IMR-90 (cell line): ENCODE measurements at regions not wholly inside any gene's neighbourhood (a gene's known extent, or its start where the extent isn't known, plus 50 kb on each side); places are given as distances from the start of the nearest gene placed in this dataset.

Experiments used
- ATAC-seq: fragments of 200-7000 bp; cut with Tn5 transposase; 2 replicates; pipeline ENCODE4 v1.9.1; 2020; ENCODE audit warnings: low read depth, mild to moderate bottlenecking, moderate library complexity
- BruUV-seq: library from RNA; stranded (reverse); fragments of 400-500 nt; replicated peaks from 2 replicates; lab custom pipeline; 2021; lab: Mats Ljungman, UMichigan
- CTCF ChIA-PET: fragments of 300-600 bp; formaldehyde crosslinking; extraction: SDS; loops from one replicate; lab custom pipeline; 2021; ENCODE audit warnings: antibody characterized with exemption; lab: Yijun Ruan, JAX
- POLR2A ChIA-PET: fragments of 300-600 bp; sonication (Branson Sonifier 250); formaldehyde crosslinking; loops from one replicate; lab custom pipeline; 2022; ENCODE audit warnings: antibody characterized with exemption; ENCODE audit not compliant: unreplicated experiment; lab: Charles Lee
- DNase-seq: peaks from one replicate; pipeline ENCODE4 v3.0.0; 2013
- H2AFZ ChIP-seq: replicated peaks from 2 replicates; pipeline ENCODE3; 2013; ENCODE audit warnings: low read length, mild to moderate bottlenecking; ENCODE audit not compliant: poor library complexity
- H2AK5ac ChIP-seq: 2 replicates; pipeline ENCODE4 v1.6.1; 2013; ENCODE audit warnings: low read depth, low read length, inconsistent platforms
- H2AK9ac ChIP-seq: replicated peaks from 2 replicates; pipeline ENCODE3; 2013; ENCODE audit warnings: mild to moderate bottlenecking, low read depth, low read length, moderate library complexity; ENCODE audit not compliant: poor library complexity
- H2BK120ac ChIP-seq: 2 replicates; pipeline ENCODE4 v1.6.1; 2013; ENCODE audit warnings: low read depth, low read length, inconsistent platforms
- H2BK15ac ChIP-seq: 3 replicates; pipeline ENCODE4 v1.6.1; 2013; ENCODE audit warnings: low read depth, low read length, inconsistent platforms
- H2BK20ac ChIP-seq: 2 replicates; pipeline ENCODE4 v1.6.1; 2013; ENCODE audit warnings: low read depth, mild to moderate bottlenecking, inconsistent platforms, low read length, moderate library complexity
- H2BK5ac ChIP-seq: 2 replicates; pipeline ENCODE4 v1.6.1; 2013; ENCODE audit warnings: mild to moderate bottlenecking, low read depth, low read length, inconsistent platforms; ENCODE audit not compliant: poor library complexity, severe bottlenecking
- H3K14ac ChIP-seq: replicated peaks from 2 replicates; pipeline ENCODE4 v1.6.1; 2013; ENCODE audit warnings: low read depth, low read length, inconsistent platforms
- H3K18ac ChIP-seq: 2 replicates; pipeline ENCODE4 v1.6.1; 2013; ENCODE audit warnings: low read depth, low read length, control low read depth
- H3K23ac ChIP-seq: 2 replicates; pipeline ENCODE4 v1.6.1; 2013; ENCODE audit warnings: low read depth, low read length, inconsistent platforms
- H3K27ac ChIP-seq: 2 replicates; pipeline ENCODE4 v1.5.1; 2013; ENCODE audit warnings: mild to moderate bottlenecking, control low read depth, low read length; ENCODE audit not compliant: insufficient read depth
- H3K27me3 ChIP-seq: 2 replicates; pipeline ENCODE4 v1.6.1; 2013; ENCODE audit warnings: low read length; ENCODE audit not compliant: control insufficient read depth, insufficient read depth
- H3K36me3 ChIP-seq: 2 replicates; pipeline ENCODE4 v1.6.1; 2013; ENCODE audit warnings: low read length, mixed read lengths; ENCODE audit not compliant: control insufficient read depth, insufficient read depth
- H3K4ac ChIP-seq: 2 replicates; pipeline ENCODE4 v1.6.1; 2013; ENCODE audit warnings: low read depth, low read length, inconsistent platforms
- H3K4me1 ChIP-seq: 2 replicates; pipeline ENCODE4 v1.6.1; 2013; ENCODE audit warnings: low read length, mixed read lengths; ENCODE audit not compliant: control insufficient read depth, insufficient read depth
- H3K4me2 ChIP-seq: 2 replicates; pipeline ENCODE4 v1.6.1; 2013; ENCODE audit warnings: low read depth, mild to moderate bottlenecking, control low read depth, low read length, moderate library complexity
- H3K4me3 ChIP-seq: 2 replicates; pipeline ENCODE4 v1.5.1; 2013; ENCODE audit warnings: low read depth, mild to moderate bottlenecking, control low read depth, low read length, moderate library complexity; ENCODE audit not compliant: insufficient read depth
- H3K56ac ChIP-seq: 2 replicates; pipeline ENCODE4 v1.6.1; 2013; ENCODE audit warnings: low read length, inconsistent platforms; ENCODE audit not compliant: insufficient read depth; ENCODE audit errors: extremely low read depth
- H3K79me1 ChIP-seq, 2 experiments: 2 replicates each; pipeline ENCODE4 v1.6.1; 2013; ENCODE audit warnings: low read length in 2 of 2, inconsistent platforms in 1 of 2, low read depth in 1 of 2
- H3K9ac ChIP-seq: 2 replicates; pipeline ENCODE4 v1.6.1; 2013; ENCODE audit warnings: low read depth, low read length, control low read depth
- H3K9me1 ChIP-seq: 2 replicates; pipeline ENCODE4 v1.6.1; 2013; ENCODE audit warnings: low read length, inconsistent platforms; ENCODE audit not compliant: insufficient read depth
- H3K9me3 ChIP-seq: 2 replicates; pipeline ENCODE4 v1.6.1; 2013; ENCODE audit warnings: low read length; ENCODE audit not compliant: control insufficient read depth, insufficient read depth
- H4K20me1 ChIP-seq: 2 replicates; pipeline ENCODE4 v1.6.1; 2013; ENCODE audit warnings: low read length, inconsistent platforms; ENCODE audit not compliant: insufficient read depth
- H4K5ac ChIP-seq: 2 replicates; pipeline ENCODE4 v1.6.1; 2013; ENCODE audit warnings: mild to moderate bottlenecking, low read depth, low read length, control low read depth
- H4K8ac ChIP-seq, 2 experiments: 2 replicates each; pipeline ENCODE4 v1.6.1; 2013; ENCODE audit warnings: low read depth in 2 of 2, low read length in 2 of 2, control low read depth in 1 of 2, inconsistent platforms in 1 of 2
- H4K91ac ChIP-seq: 2 replicates; pipeline ENCODE4 v1.6.1; 2013; ENCODE audit warnings: low read depth, low read length, inconsistent platforms; ENCODE audit not compliant: insufficient read depth
- BHLHE40 ChIP-seq: fragments of 150-350 bp; IDR thresholded peaks from 2 replicates; pipeline ENCODE4 v1.6.1; 2016; ENCODE audit warnings: mild to moderate bottlenecking, low read depth, low read length
- CEBPB ChIP-seq: IDR thresholded peaks from 2 replicates; pipeline ENCODE4 v1.6.1; 2012; ENCODE audit warnings: low read depth, low read length, improper control_type of control experiment
- CHD1 ChIP-seq: IDR thresholded peaks from 2 replicates; pipeline ENCODE4 v1.6.1; 2012; ENCODE audit warnings: low read depth, low read length, improper control_type of control experiment
- CTCF ChIP-seq: conservative IDR thresholded peaks from 2 replicates; pipeline ENCODE4 v1.5.1; 2012; ENCODE audit warnings: mild to moderate bottlenecking, low read depth, low read length, improper control_type of control experiment
- ELK1 ChIP-seq: fragments of 150-350 bp; IDR thresholded peaks from 2 replicates; pipeline ENCODE4 v1.6.1; 2016; ENCODE audit warnings: low read depth, mild to moderate bottlenecking, low read length, moderate library complexity, borderline replicate concordance
- FOS ChIP-seq: fragments of 150-350 bp; IDR thresholded peaks from 2 replicates; pipeline ENCODE4 v1.6.1; 2016; ENCODE audit warnings: low read depth, low read length
- MAFK ChIP-seq: IDR thresholded peaks from 2 replicates; pipeline ENCODE4 v1.6.1; 2012; ENCODE audit warnings: low read depth, low read length, improper control_type of control experiment
- MAZ ChIP-seq: IDR thresholded peaks from 2 replicates; pipeline ENCODE4 v1.6.1; 2012; ENCODE audit warnings: low read depth, mild to moderate bottlenecking, low read length, improper control_type of control experiment, moderate library complexity, borderline replicate concordance
- MXI1 ChIP-seq: IDR thresholded peaks from 2 replicates; pipeline ENCODE4 v1.6.1; 2012; ENCODE audit warnings: low read depth, mild to moderate bottlenecking, low read length, moderate library complexity, borderline replicate concordance
- NFE2L2 ChIP-seq: fragments of 150-350 bp; IDR thresholded peaks from 2 replicates; pipeline ENCODE4 v1.6.1; 2016; ENCODE audit warnings: low read depth, mild to moderate bottlenecking, low read length
- POLR2A ChIP-seq: IDR thresholded peaks from 2 replicates; pipeline ENCODE4 v1.6.1; 2012; ENCODE audit warnings: mild to moderate bottlenecking, low read depth, low read length
- RAD21 ChIP-seq: IDR thresholded peaks from 2 replicates; pipeline ENCODE4 v1.6.1; 2012; ENCODE audit warnings: low read length, improper control_type of control experiment
- RCOR1 ChIP-seq: IDR thresholded peaks from 2 replicates; pipeline ENCODE4 v1.6.1; 2012; ENCODE audit warnings: mild to moderate bottlenecking, low read length, improper control_type of control experiment; ENCODE audit not compliant: insufficient replicate concordance
- RFX5 ChIP-seq: IDR thresholded peaks from 2 replicates; pipeline ENCODE4 v1.8.0; 2012; ENCODE audit warnings: low read depth, mild to moderate bottlenecking, low read length, moderate library complexity
- SMC3 ChIP-seq: fragments of 150-350 bp; IDR thresholded peaks from 2 replicates; pipeline ENCODE4 v1.6.1; 2016; ENCODE audit warnings: low read depth, mild to moderate bottlenecking, antibody characterized with exemption, low read length, moderate library complexity
- USF2 ChIP-seq: fragments of 150-350 bp; IDR thresholded peaks from 2 replicates; pipeline ENCODE4 v1.6.1; 2017; ENCODE audit warnings: mild to moderate bottlenecking, antibody characterized with exemption, low read length, low read depth
- dilution Hi-C: fragments of 300-500 bp; cut with HindIII; formaldehyde crosslinking; loops from one replicate; pipeline ENCODE4 v1.14.3; 2018; ENCODE audit warnings: low sequenced_read_pairs; ENCODE audit not compliant: unreplicated experiment
- in situ Hi-C: fragments of 300-500 bp; cut with MboI; formaldehyde crosslinking; loops from 3 replicates; pipeline ENCODE4 v1.14.3; 2019; ENCODE audit warnings: low sequenced_read_pairs, inconsistent platforms, mixed read lengths
- intact Hi-C: fragments of 100-400 bp; cut with micrococcal nuclease; formaldehyde crosslinking; loops from 2 replicates; pipeline ENCODE4 v1.10.0; 2022

- POLR2A ChIA-PET: no interaction called here
Measured at GRCh38 chr20:39538317-39538716, 576.2 kb downstream of the DHX35 start.

More at GRCh38 chr20:39538317-39538716, 576.2 kb downstream of the DHX35 start:
- dilution Hi-C loops (no loop called here), intact Hi-C loops (no loop called here), in situ Hi-C loops (no loop called here)
- no peak overlapping the region for H3K27ac ChIP-seq
- no peak overlapping the region for H2BK20ac ChIP-seq
- H3K9ac ChIP-seq: no peak overlapping the region
- H4K8ac ChIP-seq: no peak overlapping the region
- no peak overlapping the region for H4K5ac ChIP-seq
- H2AK9ac ChIP-seq: no peak overlapping the region
- no peaks in the 10 kb centered on the region for H3K27me3 ChIP-seq
- H3K9me3 ChIP-seq: peaks cover 4% of the 10 kb centered on the region
- no peak overlapping the region for H2BK5ac ChIP-seq
- DNase-seq (no peak), ATAC-seq (no peak)
- TF ChIP-seq RCOR1 (no peak), RFX5 (no peak), POLR2A (no peak), RAD21 (no peak), SMC3 (no peak), CHD1 (no peak), ELK1 (no peak), MXI1 (no peak), NFE2L2 (no peak), CEBPB (no peak), USF2 (no peak), CTCF (no peak), MAZ (no peak), FOS (no peak), BHLHE40 (no peak), MAFK (no peak)
- no TSS peak for BruUV-seq
- H3K18ac ChIP-seq: no peak overlapping the region
- H3K4me1 ChIP-seq: no peaks in the 10 kb centered on the region
- H3K36me3 ChIP-seq: no peaks in the 10 kb centered on the region
- H2AK5ac ChIP-seq: no peak overlapping the region
- no peaks in the 10 kb centered on the region for H3K79me1 ChIP-seq
- no peak overlapping the region for H4K91ac ChIP-seq
- CTCF ChIA-PET: no interaction called here
- no peak overlapping the region for H3K4me3 ChIP-seq
- no peak overlapping the region for H2AFZ ChIP-seq
- H3K23ac ChIP-seq: no peak overlapping the region
- no peak overlapping the region for H3K4ac ChIP-seq
- H3K14ac ChIP-seq: no peak overlapping the region
- no peaks in the 10 kb centered on the region for H3K9me1 ChIP-seq
- no peak overlapping the region for H3K56ac ChIP-seq
- H3K4me2 ChIP-seq: no peak overlapping the region
- no peaks in the 10 kb centered on the region for H4K20me1 ChIP-seq
- no peak overlapping the region for H2BK120ac ChIP-seq
- H2BK15ac ChIP-seq: no peak overlapping the region
